Osteoblast (primary cell): ENCODE measurements at regions not wholly inside any gene's neighbourhood (a gene's known extent, or its start where the extent isn't known, plus 50 kb on each side); places are given as distances from the start of the nearest gene placed in this dataset.

ENCODE experiments used
- DNase-seq: peaks from one replicate; pipeline ENCODE4 v3.0.0; 2011; ENCODE audit warnings: low spot score, mixed read lengths; ENCODE audit not compliant: insufficient read length; ENCODE audit errors: missing footprints
- H2AFZ ChIP-seq: 2 replicates; pipeline ENCODE4 v1.6.0; 2011; ENCODE audit warnings: mild to moderate bottlenecking, low read length
- H3K27ac ChIP-seq: 2 replicates; pipeline ENCODE4 v1.5.1; 2011; ENCODE audit warnings: mild to moderate bottlenecking, low read depth, low read length, moderate library complexity
- H3K27me3 ChIP-seq: 2 replicates; pipeline ENCODE4 v1.6.0; 2012; ENCODE audit warnings: mild to moderate bottlenecking, control low read depth, inconsistent platforms, low read length, moderate library complexity; ENCODE audit not compliant: insufficient read depth
- H3K36me3 ChIP-seq: 2 replicates; pipeline ENCODE4 v1.5.1; 2011; ENCODE audit warnings: mild to moderate bottlenecking, low read length, control low read depth, moderate library complexity; ENCODE audit not compliant: insufficient read depth
- H3K4me1 ChIP-seq: 2 replicates; pipeline ENCODE4 v1.5.1; 2011; ENCODE audit warnings: mild to moderate bottlenecking, low read length, control low read depth, moderate library complexity; ENCODE audit not compliant: insufficient read depth
- H3K4me2 ChIP-seq: 2 replicates; pipeline ENCODE4 v1.6.0; 2011; ENCODE audit warnings: mild to moderate bottlenecking, low read length; ENCODE audit not compliant: insufficient read depth
- H3K4me3 ChIP-seq: fragments of 200-600 bp; sonication (generic); 3 replicates; pipeline ENCODE4 v1.5.1; 2012; ENCODE audit warnings: mild to moderate bottlenecking, low read length, inconsistent platforms; ENCODE audit not compliant: insufficient read depth
- H3K79me2 ChIP-seq: 2 replicates; pipeline ENCODE4 v1.6.0; 2012; ENCODE audit warnings: mild to moderate bottlenecking, low read length, control low read depth, inconsistent platforms; ENCODE audit not compliant: insufficient read depth
- H3K9me3 ChIP-seq: 2 replicates; pipeline ENCODE4 v1.5.1; 2011; ENCODE audit warnings: low read depth, low read length, control low read depth
- H4K20me1 ChIP-seq: 2 replicates; pipeline ENCODE4 v1.6.0; 2012; ENCODE audit warnings: mild to moderate bottlenecking, low read length, control low read depth; ENCODE audit not compliant: insufficient read depth
- TF ChIP-seq, protein P1 (sequence below): IDR thresholded peaks from 2 replicates; pipeline ENCODE4 v1.5.1; 2011; ENCODE audit warnings: mild to moderate bottlenecking, low read depth, low read length, moderate library complexity; ENCODE audit errors: extremely low read depth

- TF ChIP-seq, protein P1, sequence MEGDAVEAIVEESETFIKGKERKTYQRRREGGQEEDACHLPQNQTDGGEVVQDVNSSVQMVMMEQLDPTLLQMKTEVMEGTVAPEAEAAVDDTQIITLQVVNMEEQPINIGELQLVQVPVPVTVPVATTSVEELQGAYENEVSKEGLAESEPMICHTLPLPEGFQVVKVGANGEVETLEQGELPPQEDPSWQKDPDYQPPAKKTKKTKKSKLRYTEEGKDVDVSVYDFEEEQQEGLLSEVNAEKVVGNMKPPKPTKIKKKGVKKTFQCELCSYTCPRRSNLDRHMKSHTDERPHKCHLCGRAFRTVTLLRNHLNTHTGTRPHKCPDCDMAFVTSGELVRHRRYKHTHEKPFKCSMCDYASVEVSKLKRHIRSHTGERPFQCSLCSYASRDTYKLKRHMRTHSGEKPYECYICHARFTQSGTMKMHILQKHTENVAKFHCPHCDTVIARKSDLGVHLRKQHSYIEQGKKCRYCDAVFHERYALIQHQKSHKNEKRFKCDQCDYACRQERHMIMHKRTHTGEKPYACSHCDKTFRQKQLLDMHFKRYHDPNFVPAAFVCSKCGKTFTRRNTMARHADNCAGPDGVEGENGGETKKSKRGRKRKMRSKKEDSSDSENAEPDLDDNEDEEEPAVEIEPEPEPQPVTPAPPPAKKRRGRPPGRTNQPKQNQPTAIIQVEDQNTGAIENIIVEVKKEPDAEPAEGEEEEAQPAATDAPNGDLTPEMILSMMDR: no peak
- no peak overlapping the region for H2AFZ ChIP-seq
- H3K27me3 ChIP-seq: no peaks in the 10 kb centered on the region
- no peaks in the 10 kb centered on the region for H4K20me1 ChIP-seq
- H3K4me3 ChIP-seq: no peak overlapping the region
- peaks cover 17% of the 10 kb centered on the region for H3K4me1 ChIP-seq
- H3K36me3 ChIP-seq: no peaks in the 10 kb centered on the region
- no peaks in the 10 kb centered on the region for H3K79me2 ChIP-seq
- H3K27ac ChIP-seq: no peak overlapping the region
- DNase-seq: peak; percentile 38
- no peaks in the 10 kb centered on the region for H3K9me3 ChIP-seq
- H3K4me2 ChIP-seq: no peak overlapping the region
These were observed 789.6 kb downstream of the RNF144A start for GRCh38 chr2:7706791-7707190.

GRCh38 chr2:7707723-7708122, 790.5 kb downstream of the RNF144A start:
- Histone ChIP-seq H3K4me2 (no peak overlapping the region), H4K20me1 (no peaks in the 10 kb centered on the region), H3K4me3 (no peak overlapping the region), H3K79me2 (no peaks in the 10 kb centered on the region), H3K4me1 (peaks cover 17% of the 10 kb centered on the region), H3K27me3 (no peaks in the 10 kb centered on the region), H3K27ac (no peak overlapping the region), H2AFZ (no peak overlapping the region), H3K36me3 (no peaks in the 10 kb centered on the region), H3K9me3 (no peaks in the 10 kb centered on the region)
- peak; percentile 62 for DNase-seq
- TF ChIP-seq, protein P1: no peak

DNA sequence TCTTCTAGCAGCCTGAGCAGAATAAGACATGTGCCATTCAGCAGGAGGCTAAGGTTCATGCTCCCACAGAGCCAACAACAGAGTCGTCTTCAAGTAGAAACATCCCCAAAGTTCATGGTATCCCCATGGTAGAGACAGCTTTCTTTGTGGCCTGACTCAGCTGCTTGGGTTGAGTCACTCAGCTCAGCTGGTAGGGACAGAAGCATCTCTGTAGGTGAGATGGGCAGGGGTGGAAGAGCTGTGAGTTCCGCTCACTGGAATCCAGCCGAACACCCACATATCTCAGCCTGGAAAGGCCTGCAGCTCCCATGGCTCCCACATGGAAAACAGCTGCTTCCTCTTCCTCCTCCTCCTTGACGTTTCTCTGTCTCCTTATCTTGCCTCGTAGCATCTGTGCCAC, 792.7 kb downstream of the RNF144A start:
- Histone ChIP-seq H3K4me2 (no peak overlapping the region), H2AFZ (peak overlapping the region; percentile 14)
- peak; percentile 38 for DNase-seq

GRCh38 chr2:7711167-7711566, 794.0 kb downstream of the RNF144A start:
- H3K4me1 ChIP-seq: peaks cover 17% of the 10 kb centered on the region
- H3K36me3 ChIP-seq: no peaks in the 10 kb centered on the region
- H3K27ac ChIP-seq: no peak overlapping the region
- H3K4me2 ChIP-seq: no peak overlapping the region
- H3K9me3 ChIP-seq: no peaks in the 10 kb centered on the region
- no peaks in the 10 kb centered on the region for H4K20me1 ChIP-seq
- DNase-seq: no peak
- no peaks in the 10 kb centered on the region for H3K27me3 ChIP-seq
- TF ChIP-seq, protein P1: no peak
- H3K4me3 ChIP-seq: no peak overlapping the region
- no peak overlapping the region for H2AFZ ChIP-seq
- H3K79me2 ChIP-seq: no peaks in the 10 kb centered on the region

More for the DNA sequence above, 792.7 kb downstream of the RNF144A start:
- Histone ChIP-seq H4K20me1 (no peaks in the 10 kb centered on the region), H3K79me2 (no peaks in the 10 kb centered on the region), H3K9me3 (no peaks in the 10 kb centered on the region), H3K27ac (no peak overlapping the region), H3K4me3 (no peak overlapping the region), H3K27me3 (no peaks in the 10 kb centered on the region), H3K4me1 (peaks cover 17% of the 10 kb centered on the region), H3K36me3 (no peaks in the 10 kb centered on the region)
- TF ChIP-seq, protein P1: no peak
